ENCODE measurements at regions not wholly inside any gene's neighbourhood (a gene's known extent, or its start where the extent isn't known, plus 50 kb on each side); places are given as distances from the start of the nearest gene placed in this dataset.

GRCh38 chr15:95883064-95883463 lies 447.4 kb upstream of the NR2F2 start:
- Histone ChIP-seq H3K4me1 (ENCODE audit: insufficient read depth) (peaks cover 8% of the 10 kb centered on the region; the same call in 1 of the 2 replicates), H3F3A (ENCODE audit: insufficient read depth) (no peaks in the 10 kb centered on the region), H3K27ac (no peak overlapping the region), H3K4me2 (ENCODE audit: unreplicated experiment) (no peak overlapping the region), H3K4me3 (no peak overlapping the region), H4K20me1 (ENCODE audit: insufficient read depth) (no peaks in the 10 kb centered on the region), H3K9me2 (ENCODE audit: insufficient read depth) (no peaks in the 10 kb centered on the region), H2AFZ (no peak overlapping the region), H3K79me2 (ENCODE audit: insufficient read depth) (no peaks in the 10 kb centered on the region), H3K27me3 (replicated peaks; ENCODE audit: insufficient read depth) (no peaks in the 10 kb centered on the region), H3K9ac (no peak overlapping the region), H3K36me3 (ENCODE audit: low read depth) (no peaks in the 10 kb centered on the region), H3K9me3 (ENCODE audit: low read depth) (no peaks in the 10 kb centered on the region)
- no peak for DNase-seq
- in situ Hi-C loops (cut with MboI): no loop called here
- WGBS, 2 experiments (ENCODE audit: low coverage in 1 of 2, low lambda C conversion rate in 2 of 2, missing lambda C conversion rate in 2 of 2): 64 to 81% methylated on average over 6 of the region's 6 CpGs
- TF ChIP-seq EZH2 (IDR thresholded peaks at IDR 0.05; ENCODE audit: insufficient read depth, poor library complexity, severe bottlenecking): no peak
- no peak for TF ChIP-seq EZH2phosphoT487 (IDR thresholded peaks at IDR 0.05; ENCODE audit: insufficient read depth, low read depth)

- H3K27ac ChIP-seq: no peak overlapping the region
- peaks cover 10% of the 10 kb centered on the region; the same call in 1 of the 2 replicates for H3K4me1 ChIP-seq (ENCODE audit: insufficient read depth)
- TF ChIP-seq EZH2 (IDR thresholded peaks at IDR 0.05; ENCODE audit: insufficient read depth, poor library complexity, severe bottlenecking) (no peak), EZH2phosphoT487 (IDR thresholded peaks at IDR 0.05; ENCODE audit: insufficient read depth, low read depth) (no peak)
- H2AFZ ChIP-seq: no peak overlapping the region
- H3K9me2 ChIP-seq (ENCODE audit: insufficient read depth): no peaks in the 10 kb centered on the region
- H3K4me2 ChIP-seq (ENCODE audit: unreplicated experiment): no peak overlapping the region
- in situ Hi-C loops (cut with MboI): no loop called here
- peak; percentile 26 for DNase-seq
- H3K79me2 ChIP-seq (ENCODE audit: insufficient read depth): no peaks in the 10 kb centered on the region
- H3K9me3 ChIP-seq (ENCODE audit: low read depth): no peaks in the 10 kb centered on the region
- no peaks in the 10 kb centered on the region for H3K27me3 ChIP-seq (replicated peaks; ENCODE audit: insufficient read depth)
- no peak overlapping the region for H3K9ac ChIP-seq
- H3K36me3 ChIP-seq (ENCODE audit: low read depth): no peaks in the 10 kb centered on the region
- H4K20me1 ChIP-seq (ENCODE audit: insufficient read depth): no peaks in the 10 kb centered on the region
- no peak overlapping the region for H3K4me3 ChIP-seq
- H3F3A ChIP-seq (ENCODE audit: insufficient read depth): no peaks in the 10 kb centered on the region
- 28 to 32% methylated on average over 5 of the region's 5 CpGs for WGBS, 2 experiments (ENCODE audit: low coverage in 1 of 2, low lambda C conversion rate in 2 of 2, missing lambda C conversion rate in 2 of 2)
Observed at GRCh38 chr15:95884276-95884675, 446.2 kb upstream of the NR2F2 start.

GRCh38 chr15:95887666-95888390 lies 442.7 kb upstream of the NR2F2 start:
- H3K79me2 ChIP-seq (ENCODE audit: insufficient read depth): no peaks in the 10 kb centered on the region
- no peaks in the 10 kb centered on the region for H3K9me2 ChIP-seq (ENCODE audit: insufficient read depth)
- H3K27ac ChIP-seq: no peak overlapping the region
- no peaks in the 10 kb centered on the region for H3K9me3 ChIP-seq (ENCODE audit: low read depth)
- peaks cover 10% of the 10 kb centered on the region; the same call in 1 of the 2 replicates for H3K4me1 ChIP-seq (ENCODE audit: insufficient read depth)
- in situ Hi-C loops (cut with MboI): no loop called here
- no peaks in the 10 kb centered on the region for H3F3A ChIP-seq (ENCODE audit: insufficient read depth)
- H3K36me3 ChIP-seq (ENCODE audit: low read depth): no peaks in the 10 kb centered on the region
- no peak overlapping the region for H3K4me3 ChIP-seq
- DNase-seq: no peak
- no peak overlapping the region for H3K4me2 ChIP-seq (ENCODE audit: unreplicated experiment)
- no peaks in the 10 kb centered on the region for H4K20me1 ChIP-seq (ENCODE audit: insufficient read depth)
- H2AFZ ChIP-seq: 0 out of 2 replicates have a peak overlapping the region, but pooled peaks have one; percentile 5
- 78 to 81% methylated on average over 7 of the region's 7 CpGs for WGBS, 2 experiments (ENCODE audit: low coverage in 1 of 2, low lambda C conversion rate in 2 of 2, missing lambda C conversion rate in 2 of 2)
- no peak for TF ChIP-seq EZH2phosphoT487 (IDR thresholded peaks at IDR 0.05; ENCODE audit: insufficient read depth, low read depth)
- no peak for TF ChIP-seq EZH2 (IDR thresholded peaks at IDR 0.05; ENCODE audit: insufficient read depth, poor library complexity, severe bottlenecking)
- H3K27me3 ChIP-seq (replicated peaks; ENCODE audit: insufficient read depth): no peaks in the 10 kb centered on the region
- H3K9ac ChIP-seq: no peak overlapping the region

GRCh38 chr15:95888762-95889161 lies 441.7 kb upstream of the NR2F2 start:
- 50 to 62% methylated on average over 1 of the region's 1 CpG for WGBS, 2 experiments (ENCODE audit: low coverage in 1 of 2, low lambda C conversion rate in 2 of 2, missing lambda C conversion rate in 2 of 2)
- H3F3A ChIP-seq (ENCODE audit: insufficient read depth): no peaks in the 10 kb centered on the region

More at GRCh38 chr15:95888762-95889161, 441.7 kb upstream of the NR2F2 start:
- no peak overlapping the region for H3K4me3 ChIP-seq
- H3K36me3 ChIP-seq (ENCODE audit: low read depth): no peaks in the 10 kb centered on the region
- DNase-seq: no peak
- no peak overlapping the region for H2AFZ ChIP-seq
- H3K9ac ChIP-seq: no peak overlapping the region
- in situ Hi-C loops (cut with MboI): no loop called here
- no peaks in the 10 kb centered on the region for H3K27me3 ChIP-seq (replicated peaks; ENCODE audit: insufficient read depth)
- no peak for TF ChIP-seq EZH2 (IDR thresholded peaks at IDR 0.05; ENCODE audit: insufficient read depth, poor library complexity, severe bottlenecking)
- TF ChIP-seq EZH2phosphoT487 (IDR thresholded peaks at IDR 0.05; ENCODE audit: insufficient read depth, low read depth): no peak
- no peak overlapping the region for H3K27ac ChIP-seq
- peaks cover 10% of the 10 kb centered on the region; the same call in 1 of the 2 replicates for H3K4me1 ChIP-seq (ENCODE audit: insufficient read depth)
- no peak overlapping the region for H3K4me2 ChIP-seq (ENCODE audit: unreplicated experiment)
- H3K79me2 ChIP-seq (ENCODE audit: insufficient read depth): no peaks in the 10 kb centered on the region
- H4K20me1 ChIP-seq (ENCODE audit: insufficient read depth): no peaks in the 10 kb centered on the region
- no peaks in the 10 kb centered on the region for H3K9me3 ChIP-seq (ENCODE audit: low read depth)
- no peaks in the 10 kb centered on the region for H3K9me2 ChIP-seq (ENCODE audit: insufficient read depth)

Measured in GM23248 (cell line).